SK-N-SH (cell line): ENCODE measurements at regions not wholly inside any gene's neighbourhood (a gene's known extent, or its start where the extent isn't known, plus 50 kb on each side); places are given as distances from the start of the nearest gene placed in this dataset.
"Not testable (repeated sequence)": the region's sequence is repeated elsewhere in the genome, so short reads cannot be mapped to it uniquely, and the experiment has no call there.

Source experiments
- ELF1 ChIP-seq: IDR thresholded peaks from 2 replicates; pipeline ENCODE4 v1.4.0; 2012
- EP300 ChIP-seq, 2 experiments: IDR thresholded peaks; 2 replicates each; pipeline versions ENCODE4 v1.4.0 to v1.6.1; 2012; ENCODE audit warnings: borderline replicate concordance in 1 of 2, low read depth in 1 of 2, low read length in 1 of 2
- POLR2AphosphoS5 ChIP-seq: IDR thresholded peaks from 2 replicates; pipeline ENCODE4 v1.6.1; 2012; ENCODE audit warnings: low read depth, low read length
- RAD21 ChIP-seq: IDR thresholded peaks from 2 replicates; pipeline ENCODE4 v1.6.1; 2012; ENCODE audit warnings: mild to moderate bottlenecking, low read length
- SMC3 ChIP-seq: IDR thresholded peaks from 2 replicates; pipeline ENCODE4 v1.6.1; 2012; ENCODE audit warnings: low read depth, low read length, improper control_type of control experiment
- TAF1 ChIP-seq: IDR thresholded peaks from 2 replicates; pipeline ENCODE4 v1.6.1; 2012; ENCODE audit warnings: low read depth, mild to moderate bottlenecking, low read length, moderate library complexity, borderline replicate concordance
- TCF12 ChIP-seq: IDR thresholded peaks from 2 replicates; pipeline ENCODE4 v1.4.0; 2012
- TF ChIP-seq, protein P1 (sequence below): fragments of 200-600 bp; sonication (generic); IDR thresholded peaks from 2 replicates; pipeline ENCODE4 v1.6.1; 2017; ENCODE audit warnings: antibody characterized with exemption, mild to moderate bottlenecking, moderate library complexity
- TF ChIP-seq, protein P2 (sequence below): IDR thresholded peaks from 2 replicates; pipeline ENCODE4 v1.4.0; 2012; ENCODE audit warnings: low read depth, borderline replicate concordance

DNA sequence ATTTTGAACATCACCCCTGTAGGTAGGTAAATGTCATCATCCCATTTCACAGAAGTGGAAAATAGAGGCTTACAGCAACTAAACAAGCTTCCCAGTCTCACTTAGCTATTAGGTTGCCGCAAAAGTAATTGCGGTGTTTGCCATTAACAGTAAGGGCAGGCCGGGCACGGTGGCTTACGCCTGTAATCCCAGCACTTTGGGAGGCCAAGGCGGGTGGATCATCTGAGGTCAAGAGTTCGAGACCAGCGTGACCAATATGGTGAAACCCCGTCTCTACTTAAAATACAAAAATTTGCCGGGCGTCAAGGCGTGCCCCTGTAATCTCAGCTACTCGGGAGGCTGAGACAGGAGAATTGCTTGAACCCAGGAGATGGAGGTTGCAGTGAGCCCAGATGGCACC lies 179.7 kb downstream of the IRF8 start:
- TF ChIP-seq, protein P1, sequence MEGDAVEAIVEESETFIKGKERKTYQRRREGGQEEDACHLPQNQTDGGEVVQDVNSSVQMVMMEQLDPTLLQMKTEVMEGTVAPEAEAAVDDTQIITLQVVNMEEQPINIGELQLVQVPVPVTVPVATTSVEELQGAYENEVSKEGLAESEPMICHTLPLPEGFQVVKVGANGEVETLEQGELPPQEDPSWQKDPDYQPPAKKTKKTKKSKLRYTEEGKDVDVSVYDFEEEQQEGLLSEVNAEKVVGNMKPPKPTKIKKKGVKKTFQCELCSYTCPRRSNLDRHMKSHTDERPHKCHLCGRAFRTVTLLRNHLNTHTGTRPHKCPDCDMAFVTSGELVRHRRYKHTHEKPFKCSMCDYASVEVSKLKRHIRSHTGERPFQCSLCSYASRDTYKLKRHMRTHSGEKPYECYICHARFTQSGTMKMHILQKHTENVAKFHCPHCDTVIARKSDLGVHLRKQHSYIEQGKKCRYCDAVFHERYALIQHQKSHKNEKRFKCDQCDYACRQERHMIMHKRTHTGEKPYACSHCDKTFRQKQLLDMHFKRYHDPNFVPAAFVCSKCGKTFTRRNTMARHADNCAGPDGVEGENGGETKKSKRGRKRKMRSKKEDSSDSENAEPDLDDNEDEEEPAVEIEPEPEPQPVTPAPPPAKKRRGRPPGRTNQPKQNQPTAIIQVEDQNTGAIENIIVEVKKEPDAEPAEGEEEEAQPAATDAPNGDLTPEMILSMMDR, result not testable (repeated sequence)
- not testable (repeated sequence) for TF ChIP-seq POLR2AphosphoS5; TCF12; RAD21; EP300 (IDR thresholded peaks at IDR 0.05; ENCODE audit: borderline replicate concordance in 1 of 2, low read depth in 1 of 2, low read length in 1 of 2); ELF1; SMC3; TAF1
- TF ChIP-seq, protein P2, sequence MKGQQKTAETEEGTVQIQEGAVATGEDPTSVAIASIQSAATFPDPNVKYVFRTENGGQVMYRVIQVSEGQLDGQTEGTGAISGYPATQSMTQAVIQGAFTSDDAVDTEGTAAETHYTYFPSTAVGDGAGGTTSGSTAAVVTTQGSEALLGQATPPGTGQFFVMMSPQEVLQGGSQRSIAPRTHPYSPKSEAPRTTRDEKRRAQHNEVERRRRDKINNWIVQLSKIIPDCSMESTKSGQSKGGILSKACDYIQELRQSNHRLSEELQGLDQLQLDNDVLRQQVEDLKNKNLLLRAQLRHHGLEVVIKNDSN, result not testable (repeated sequence)
